HepG2 (cell line): ENCODE measurements at regions not wholly inside any gene's neighbourhood (a gene's known extent, or its start where the extent isn't known, plus 50 kb on each side); places are given as distances from the start of the nearest gene placed in this dataset.

Experiments
- ATAC-seq: fragments of 200-7000 bp; cut with Tn5 transposase; 3 replicates; pipeline ENCODE4 v1.9.1; 2020; ENCODE audit warnings: mild to moderate bottlenecking, moderate library complexity
- BruUV-seq: library from RNA; stranded (reverse); fragments of 400-500 nt; replicated peaks from 2 replicates; lab custom pipeline; 2021; lab: Mats Ljungman, UMichigan
- CTCF ChIA-PET: fragments of 300-600 bp; formaldehyde crosslinking; extraction: SDS; loops from one replicate; lab custom pipeline; 2021; ENCODE audit warnings: low total read pairs, inconsistent platforms, low intra/inter-chr PET ratio; lab: Yijun Ruan, JAX
- POLR2A ChIA-PET: fragments of 350-600 bp; sonication (Branson Sonifier 250); formaldehyde crosslinking; loops from one replicate; lab custom pipeline; 2020; ENCODE audit warnings: antibody characterized with exemption, inconsistent platforms; lab: Yijun Ruan, JAX
- DNase-seq: peaks from one replicate; pipeline ENCODE4 v3.0.0-alpha.2; 2015; ENCODE audit warnings: low spot score
- FAIRE-seq: peaks from 3 replicates; lab custom pipeline; 2011; peaks lifted over from hg19 to GRCh38; lab: Jason Lieb, UNC
- H2AFZ ChIP-seq: one replicate; pipeline ENCODE4 v1.6.1; 2011; ENCODE audit warnings: low read length, inconsistent platforms
- H3K27ac ChIP-seq: fragments of 300-600 bp; 3 replicates; pipeline ENCODE4 v1.8.0; 2011; ENCODE audit warnings: mixed run types, mild to moderate bottlenecking, mixed read lengths, low read length, inconsistent platforms; ENCODE audit not compliant: insufficient read depth; ENCODE audit errors: extremely low read length
- H3K27me3 ChIP-seq, 2 experiments: fragments of 200-600 bp in 1 of 2; 2 replicates in 1 of 2; 3 replicates in 1 of 2; pipeline versions ENCODE4 v1.6.0 to v1.8.0; 2011; ENCODE audit warnings: low read length in 2 of 2, mild to moderate bottlenecking in 2 of 2, moderate library complexity in 2 of 2, inconsistent platforms in 1 of 2; ENCODE audit not compliant: insufficient read depth in 2 of 2, control insufficient read depth in 1 of 2
- H3K36me3 ChIP-seq, 2 experiments: fragments of 200-600 bp in 1 of 2; replicated peaks in 1 of 2; 2 replicates in 1 of 2; 3 replicates in 1 of 2; pipeline versions ENCODE4 v1.5.1 to v1.8.0; 2011; ENCODE audit warnings: low read length in 2 of 2, inconsistent platforms in 1 of 2; ENCODE audit not compliant: insufficient read depth in 2 of 2, control insufficient read depth in 1 of 2
- H3K4me1 ChIP-seq: 2 replicates; pipeline ENCODE4 v1.5.1; 2012; ENCODE audit warnings: low read length, inconsistent platforms; ENCODE audit not compliant: insufficient read depth
- H3K4me2 ChIP-seq: 2 replicates; pipeline ENCODE4 v1.6.0; 2011; ENCODE audit warnings: low read depth, low read length, inconsistent platforms
- H3K4me3 ChIP-seq, 3 experiments: fragments of 200-600 bp in 1 of 3; sonication (generic), shearing (Covaris generic) in 1 of 3; replicated peaks in 1 of 3; 2 replicates each; pipeline ENCODE4 v1.5.1; 2011 to 2016; ENCODE audit warnings: low read length in 3 of 3, inconsistent platforms in 2 of 3, low read depth in 2 of 3, mild to moderate bottlenecking in 2 of 3, control low read depth in 1 of 3, mixed read lengths in 1 of 3; ENCODE audit not compliant: insufficient read depth in 1 of 3
- H3K79me2 ChIP-seq: one replicate; pipeline ENCODE4 v1.6.1; 2011; ENCODE audit warnings: low read length, inconsistent platforms; ENCODE audit not compliant: insufficient read depth
- H3K9ac ChIP-seq: 2 replicates; pipeline ENCODE4 v1.6.0; 2011; ENCODE audit warnings: mild to moderate bottlenecking, low read depth, low read length, inconsistent platforms; ENCODE audit not compliant: insufficient read depth
- H3K9me3 ChIP-seq: 2 replicates; pipeline ENCODE4 v1.5.1; 2012; ENCODE audit warnings: mild to moderate bottlenecking, low read length
- H4K20me1 ChIP-seq: 2 replicates; pipeline ENCODE4 v1.6.0; 2011; ENCODE audit warnings: inconsistent platforms, mild to moderate bottlenecking, low read length, moderate library complexity; ENCODE audit not compliant: insufficient read depth
- KDM5B ChIP-seq: sonication (generic); formaldehyde crosslinking; IDR thresholded peaks from 2 replicates; pipeline ENCODE4 v1.4.0; 2020; ENCODE audit warnings: missing genetic modification reagents, mild to moderate bottlenecking, borderline replicate concordance
- MEIS1 ChIP-seq: sonication (generic); formaldehyde crosslinking; IDR thresholded peaks from 2 replicates; pipeline ENCODE4 v1.9.0; 2021; ENCODE audit warnings: mild to moderate bottlenecking, missing genetic modification reagents, moderate library complexity, borderline replicate concordance
- NBN ChIP-seq: fragments of 450-650 bp; conservative IDR thresholded peaks from 2 replicates; pipeline ENCODE4 v1.6.1; 2017
- NFKBIZ ChIP-seq: IDR thresholded peaks from 2 replicates; pipeline ENCODE4 v1.6.1; 2018; ENCODE audit warnings: missing genetic modification reagents, missing compliant biosample characterization
- RARA ChIP-seq: IDR thresholded peaks from 2 replicates; pipeline ENCODE4 v1.6.1; 2016; ENCODE audit warnings: missing genetic modification reagents, missing compliant biosample characterization
- TGIF2 ChIP-seq: IDR thresholded peaks from 2 replicates; pipeline ENCODE4 v1.6.1; 2016; ENCODE audit warnings: control low read depth, missing compliant biosample characterization
- ZNF20 ChIP-seq: sonication (generic); formaldehyde crosslinking; IDR thresholded peaks from 2 replicates; pipeline ENCODE4 v1.4.0; 2020; ENCODE audit warnings: mild to moderate bottlenecking, moderate library complexity, missing genetic modification reagents
- ZNF282 ChIP-seq: fragments of 450-650 bp; IDR thresholded peaks from 2 replicates; pipeline ENCODE4 v1.6.1; 2018; ENCODE audit not compliant: partially characterized antibody
- ZNF317 ChIP-seq: sonication (generic); formaldehyde crosslinking; IDR thresholded peaks from 2 replicates; pipeline ENCODE4 v1.5.0; 2020; ENCODE audit warnings: mild to moderate bottlenecking, missing genetic modification reagents
- ZNF451 ChIP-seq: sonication (generic); formaldehyde crosslinking; IDR thresholded peaks from 2 replicates; pipeline ENCODE4 v1.5.0; 2020; ENCODE audit warnings: mild to moderate bottlenecking, missing genetic modification reagents
- ZNF468 ChIP-seq: sonication (generic); formaldehyde crosslinking; IDR thresholded peaks from 2 replicates; pipeline ENCODE4 v1.8.0; 2022; ENCODE audit warnings: mild to moderate bottlenecking, moderate library complexity, missing genetic modification reagents
- ZNF572 ChIP-seq: sonication (generic); formaldehyde crosslinking; IDR thresholded peaks from 2 replicates; pipeline ENCODE4 v1.5.1; 2020; ENCODE audit warnings: mild to moderate bottlenecking, missing genetic modification reagents
- ZNF577 ChIP-seq: sonication (generic); formaldehyde crosslinking; IDR thresholded peaks from 2 replicates; pipeline ENCODE4 v1.4.0; 2020; ENCODE audit warnings: mild to moderate bottlenecking, low read depth, missing genetic modification reagents, borderline replicate concordance
- WGBS: methylation state at CpG from one replicate; pipeline ENCODE4 v1.1.6; 2017; ENCODE audit warnings: low lambda C conversion rate; 5-methylcytosine and 5-hydroxymethylcytosine counted together
- in situ Hi-C: cut with HindIII; loops from 2 replicates; pipeline ENCODE4 v1.10.0; 2017; ENCODE audit warnings: low pct_unique_long_range_greater_than_20kb; ENCODE audit not compliant: extremely low pct_ligation_motif_present
- intact Hi-C: fragments of 100-400 bp; cut with micrococcal nuclease; formaldehyde crosslinking; loops from one replicate; pipeline ENCODE4 v1.10.0; 2022; ENCODE audit not compliant: unreplicated experiment
- TF ChIP-seq, protein P1 (sequence below): sonication (generic); formaldehyde crosslinking; IDR thresholded peaks from 2 replicates; pipeline ENCODE4 v1.5.0; 2020; ENCODE audit warnings: mild to moderate bottlenecking, missing genetic modification reagents
- TF ChIP-seq, protein P2 (sequence below): IDR thresholded peaks from 2 replicates; pipeline ENCODE4 v1.6.1; 2016; ENCODE audit warnings: mild to moderate bottlenecking

DNA sequence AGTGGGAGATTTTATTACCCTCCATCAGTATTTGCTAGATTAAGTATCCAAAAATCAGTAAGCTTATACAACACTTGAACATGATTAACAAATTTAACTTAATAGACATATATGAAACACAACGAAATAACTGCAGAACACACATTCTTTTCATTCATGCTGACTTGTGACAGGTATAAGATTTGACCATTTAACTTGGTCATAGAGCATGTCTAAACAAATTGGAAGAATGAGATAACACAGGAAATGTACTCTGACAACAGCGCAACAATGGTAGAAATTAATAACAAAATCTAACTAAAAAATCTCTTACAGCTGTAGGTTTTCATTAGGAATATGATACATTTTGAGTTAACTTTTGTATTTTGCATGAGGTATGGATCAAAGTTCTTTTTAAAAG lies 62.4 kb upstream of the TTLL7 start:
- Histone ChIP-seq H3K27ac (no peak overlapping the region), H3K4me1 (no peaks in the 10 kb centered on the region), H3K36me3 (no peaks in the 10 kb centered on the region), H3K4me3 (no peak overlapping the region), H3K27me3 (no peaks in the 10 kb centered on the region; a peak in 1 of 5 replicates), H3K9me3 (no peaks in the 10 kb centered on the region), H4K20me1 (no peaks in the 10 kb centered on the region), H3K79me2 (no peaks in the 10 kb centered on the region), H3K4me2 (no peak overlapping the region), H3K9ac (no peak overlapping the region), H2AFZ (no peak overlapping the region)
- no peak for DNase-seq
- FAIRE-seq, result no peak
- in situ Hi-C loops (no loop called here), intact Hi-C loops (no loop called here)
- BruUV-seq, result no TSS peak
- TF ChIP-seq ZNF577 (CRISPR knock-in tag) (no peak), KDM5B (CRISPR knock-in tag) (no peak), MEIS1 (CRISPR knock-in tag) (no peak), RARA (CRISPR knock-in tag) (no peak), ZNF20 (no peak), ZNF317 (CRISPR knock-in tag) (no peak), ZNF282 (no peak), TGIF2 (no peak), ZNF451 (CRISPR knock-in tag) (no peak), ZNF572 (no peak), NBN (no peak), ZNF468 (CRISPR knock-in tag) (no peak), NFKBIZ (CRISPR knock-in tag) (no peak)
- TF ChIP-seq, protein P1, sequence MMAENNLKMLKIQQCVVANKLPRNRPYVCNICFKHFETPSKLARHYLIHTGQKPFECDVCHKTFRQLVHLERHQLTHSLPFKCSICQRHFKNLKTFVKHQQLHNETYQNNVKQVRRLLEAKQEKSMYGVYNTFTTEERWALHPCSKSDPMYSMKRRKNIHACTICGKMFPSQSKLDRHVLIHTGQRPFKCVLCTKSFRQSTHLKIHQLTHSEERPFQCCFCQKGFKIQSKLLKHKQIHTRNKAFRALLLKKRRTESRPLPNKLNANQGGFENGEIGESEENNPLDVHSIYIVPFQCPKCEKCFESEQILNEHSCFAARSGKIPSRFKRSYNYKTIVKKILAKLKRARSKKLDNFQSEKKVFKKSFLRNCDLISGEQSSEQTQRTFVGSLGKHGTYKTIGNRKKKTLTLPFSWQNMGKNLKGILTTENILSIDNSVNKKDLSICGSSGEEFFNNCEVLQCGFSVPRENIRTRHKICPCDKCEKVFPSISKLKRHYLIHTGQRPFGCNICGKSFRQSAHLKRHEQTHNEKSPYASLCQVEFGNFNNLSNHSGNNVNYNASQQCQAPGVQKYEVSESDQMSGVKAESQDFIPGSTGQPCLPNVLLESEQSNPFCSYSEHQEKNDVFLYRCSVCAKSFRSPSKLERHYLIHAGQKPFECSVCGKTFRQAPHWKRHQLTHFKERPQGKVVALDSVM (CRISPR knock-in tag), result no peak
- TF ChIP-seq, protein P2, sequence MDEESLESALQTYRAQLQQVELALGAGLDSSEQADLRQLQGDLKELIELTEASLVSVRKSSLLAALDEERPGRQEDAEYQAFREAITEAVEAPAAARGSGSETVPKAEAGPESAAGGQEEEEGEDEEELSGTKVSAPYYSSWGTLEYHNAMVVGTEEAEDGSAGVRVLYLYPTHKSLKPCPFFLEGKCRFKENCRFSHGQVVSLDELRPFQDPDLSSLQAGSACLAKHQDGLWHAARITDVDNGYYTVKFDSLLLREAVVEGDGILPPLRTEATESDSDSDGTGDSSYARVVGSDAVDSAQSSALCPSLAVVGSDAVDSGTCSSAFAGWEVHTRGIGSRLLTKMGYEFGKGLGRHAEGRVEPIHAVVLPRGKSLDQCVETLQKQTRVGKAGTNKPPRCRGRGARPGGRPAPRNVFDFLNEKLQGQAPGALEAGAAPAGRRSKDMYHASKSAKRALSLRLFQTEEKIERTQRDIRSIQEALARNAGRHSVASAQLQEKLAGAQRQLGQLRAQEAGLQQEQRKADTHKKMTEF (CRISPR knock-in tag), result no peak
- ChIA-PET CTCF (no interaction called here), POLR2A (no interaction called here)
- no peak for ATAC-seq
- WGBS, result 52% methylated on average over 2 of the region's 2 CpGs
